ENCODE measurements at regions not wholly inside any gene's neighbourhood (a gene's known extent, or its start where the extent isn't known, plus 50 kb on each side); places are given as distances from the start of the nearest gene placed in this dataset.
A peak's percentile ranks its signal among the peaks of the same experiment; 100 is the strongest.
"Not testable (repeated sequence)": the region's sequence is repeated elsewhere in the genome, so short reads cannot be mapped to it uniquely, and the experiment has no call there.

GRCh38 chr7:13110107-13110506, 422.7 kb downstream of the ARL4A start:
- no peak for TF ChIP-seq GATA2 (IDR thresholded peaks at IDR 0.05; ENCODE audit: insufficient read depth, insufficient read length, low read depth, low read length)
- no peak for TF ChIP-seq MAX (IDR thresholded peaks at IDR 0.05; ENCODE audit: insufficient read depth, insufficient read length)
- TF ChIP-seq JUN (IDR thresholded peaks at IDR 0.05; ENCODE audit: borderline replicate concordance, insufficient read depth, insufficient read length, low read depth), result no peak
- no peak for TF ChIP-seq MYC (IDR thresholded peaks at IDR 0.05; ENCODE audit: low read depth, low read length)
- TF ChIP-seq FOS (IDR thresholded peaks at IDR 0.05; ENCODE audit: borderline replicate concordance, insufficient read depth, low read length), result no peak
- no peak for TF ChIP-seq POLR2A (IDR thresholded peaks at IDR 0.05; ENCODE audit: low read depth, low read length)
- TF ChIP-seq POLR2AphosphoS5 (IDR thresholded peaks at IDR 0.05; ENCODE audit: insufficient read depth, low read depth, low read length), result no peak
- TF ChIP-seq EZH2 (IDR thresholded peaks at IDR 0.05; ENCODE audit: borderline replicate concordance, low read depth, low read length, severe bottlenecking), result no peak
- CTCF ChIA-PET, result interaction anchor here (2.0 kb wide), 1 partner anchor 423 kb away, joined by 6 read pairs; the partner anchor contains the start of gene ARL4A

GRCh38 chr7:13111230-13111629, 423.8 kb downstream of the ARL4A start:
- intact Hi-C loops (cut with micrococcal nuclease), result loop anchor here (10.0 kb wide), 2 partner anchors 154 to 246 kb away; no protein-coding TSS in a partner anchor
- dilution Hi-C loops (cut with MboI; ENCODE audit: extremely low pct_ligation_motif_present, low sequenced_read_pairs), result no loop called here
- BruUV-seq (replicated peaks), result no TSS peak
- Histone ChIP-seq H3K4me3 (replicated peaks in 1 of 3; ENCODE audit: insufficient read depth in 1 of 3, low read depth in 1 of 3, low read length in 3 of 3) (no peak overlapping the region), H3K27ac (ENCODE audit: insufficient read depth, low read depth, low read length) (no peak overlapping the region), H2AFZ (ENCODE audit: low read depth, low read length) (no peak overlapping the region), H3K9ac (replicated peaks; ENCODE audit: extremely low read depth, insufficient read depth, low read length) (no peak overlapping the region), H3K79me2 (ENCODE audit: control insufficient read depth, insufficient read depth, low read length) (no peaks in the 10 kb centered on the region), H4K20me1 (replicated peaks; ENCODE audit: control insufficient read depth, extremely low read depth, insufficient read depth, low read length) (no peaks in the 10 kb centered on the region), H3K36me3 (ENCODE audit: control insufficient read depth in 2 of 2, extremely low read depth in 1 of 2, insufficient read depth in 2 of 2, low read length in 2 of 2) (no peaks in the 10 kb centered on the region), H3K9me3 (replicated peaks; ENCODE audit: control insufficient read depth, insufficient read depth, low read length) (no peaks in the 10 kb centered on the region), H3K9me1 (replicated peaks; ENCODE audit: control insufficient read depth, extremely low read depth, insufficient read depth, low read length) (no peaks in the 10 kb centered on the region), H3K27me3 (ENCODE audit: control insufficient read depth in 2 of 2, insufficient read depth in 2 of 2, low read length in 2 of 2) (no peaks in the 10 kb centered on the region), H3K4me1 (ENCODE audit: control insufficient read depth, extremely low read depth, insufficient read depth, low read length) (no peaks in the 10 kb centered on the region), H3K4me2 (ENCODE audit: insufficient read depth, low read length) (no peak overlapping the region)
- CTCF ChIA-PET, result interaction anchor here (1.0 to 1.6 kb wide), 2 partner anchors 13 to 424 kb away, joined by 3 to 4 read pairs; partner anchors contain the start of gene ARL4A
- FAIRE-seq (no peak), DNase-seq (ENCODE audit: low read depth, low spot score) (no peak)
- TF ChIP-seq MYC (IDR thresholded peaks at IDR 0.05; ENCODE audit: low read depth, low read length) (no peak), FOS (IDR thresholded peaks at IDR 0.05; ENCODE audit: borderline replicate concordance, insufficient read depth, low read length) (peak; percentile 9), GATA2 (IDR thresholded peaks at IDR 0.05; ENCODE audit: insufficient read depth, insufficient read length, low read depth, low read length) (no peak), POLR2A (IDR thresholded peaks at IDR 0.05; ENCODE audit: low read depth, low read length) (no peak)
- POLR2A ChIA-PET, result no interaction called here

More at GRCh38 chr7:13110107-13110506, 422.7 kb downstream of the ARL4A start:
- H3K4me3 ChIP-seq (replicated peaks in 1 of 3; ENCODE audit: insufficient read depth in 1 of 3, low read depth in 1 of 3, low read length in 3 of 3), result no peak overlapping the region
- no peak overlapping the region for H3K9ac ChIP-seq (replicated peaks; ENCODE audit: extremely low read depth, insufficient read depth, low read length)
- H3K9me1 ChIP-seq (replicated peaks; ENCODE audit: control insufficient read depth, extremely low read depth, insufficient read depth, low read length), result no peaks in the 10 kb centered on the region
- no peak overlapping the region for H2AFZ ChIP-seq (ENCODE audit: low read depth, low read length)
- H3K4me1 ChIP-seq (ENCODE audit: control insufficient read depth, extremely low read depth, insufficient read depth, low read length), result no peaks in the 10 kb centered on the region
- no peaks in the 10 kb centered on the region for H3K9me3 ChIP-seq (replicated peaks; ENCODE audit: control insufficient read depth, insufficient read depth, low read length)
- BruUV-seq (replicated peaks), result no TSS peak
- H3K4me2 ChIP-seq (ENCODE audit: insufficient read depth, low read length), result no peak overlapping the region
- no peaks in the 10 kb centered on the region for H4K20me1 ChIP-seq (replicated peaks; ENCODE audit: control insufficient read depth, extremely low read depth, insufficient read depth, low read length)
- H3K27me3 ChIP-seq (ENCODE audit: control insufficient read depth in 2 of 2, insufficient read depth in 2 of 2, low read length in 2 of 2), result no peaks in the 10 kb centered on the region
- intact Hi-C loops (cut with micrococcal nuclease), result loop anchor here (10.0 kb wide), 2 partner anchors 155 to 245 kb away; no protein-coding TSS in a partner anchor
- FAIRE-seq (no peak), DNase-seq (ENCODE audit: low read depth, low spot score) (no peak)
- no peaks in the 10 kb centered on the region for H3K36me3 ChIP-seq (ENCODE audit: control insufficient read depth in 2 of 2, extremely low read depth in 1 of 2, insufficient read depth in 2 of 2, low read length in 2 of 2)
- no peak overlapping the region for H3K27ac ChIP-seq (ENCODE audit: insufficient read depth, low read depth, low read length)
- dilution Hi-C loops (cut with MboI; ENCODE audit: extremely low pct_ligation_motif_present, low sequenced_read_pairs), result no loop called here
- H3K79me2 ChIP-seq (ENCODE audit: control insufficient read depth, insufficient read depth, low read length), result no peaks in the 10 kb centered on the region
- POLR2A ChIA-PET, result no interaction called here

- CTCF ChIA-PET, result interaction anchor here (1.5 to 5.5 kb wide), 3 partner anchors 90 to 429 kb away, joined by 3 to 219 read pairs (median 5); partner anchors contain the start of gene ARL4A
- DNase-seq (ENCODE audit: low read depth, low spot score); H3K9ac ChIP-seq (replicated peaks; ENCODE audit: extremely low read depth, insufficient read depth, low read length); POLR2A ChIA-PET; H3K79me2 ChIP-seq (ENCODE audit: control insufficient read depth, insufficient read depth, low read length); BruUV-seq (replicated peaks); dilution Hi-C loops (cut with MboI; ENCODE audit: extremely low pct_ligation_motif_present, low sequenced_read_pairs); H4K20me1 ChIP-seq (replicated peaks; ENCODE audit: control insufficient read depth, extremely low read depth, insufficient read depth, low read length); H3K27ac ChIP-seq (ENCODE audit: insufficient read depth, low read depth, low read length); H3K36me3 ChIP-seq (ENCODE audit: control insufficient read depth in 2 of 2, extremely low read depth in 1 of 2, insufficient read depth in 2 of 2, low read length in 2 of 2); H3K9me1 ChIP-seq (replicated peaks; ENCODE audit: control insufficient read depth, extremely low read depth, insufficient read depth, low read length); FAIRE-seq; H3K9me3 ChIP-seq (replicated peaks; ENCODE audit: control insufficient read depth, insufficient read depth, low read length); H3K4me1 ChIP-seq (ENCODE audit: control insufficient read depth, extremely low read depth, insufficient read depth, low read length); H2AFZ ChIP-seq (ENCODE audit: low read depth, low read length); H3K4me2 ChIP-seq (ENCODE audit: insufficient read depth, low read length); H3K4me3 ChIP-seq (replicated peaks in 1 of 3; ENCODE audit: insufficient read depth in 1 of 3, low read depth in 1 of 3, low read length in 3 of 3); H3K27me3 ChIP-seq (ENCODE audit: control insufficient read depth in 2 of 2, insufficient read depth in 2 of 2, low read length in 2 of 2): not testable (repeated sequence)
- intact Hi-C loops (cut with micrococcal nuclease), result loop anchor here (10.0 kb wide), 2 partner anchors 151 to 249 kb away; no protein-coding TSS in a partner anchor
These were observed 426.8 kb downstream of the ARL4A start for GRCh38 chr7:13114240-13114639.

All from endothelial cell of umbilical vein (primary cell).